ENCODE measurements at regions not wholly inside any gene's neighbourhood (a gene's known extent, or its start where the extent isn't known, plus 50 kb on each side); places are given as distances from the start of the nearest gene placed in this dataset.
A peak's percentile ranks its signal among the peaks of the same experiment; 100 is the strongest.

GRCh38 chr4:57640391-57641100, 530.4 kb upstream of the IGFBP7 start:
- no peak for DNase-seq (ENCODE audit: low read depth)
- no peak overlapping the region for H3K4me3 ChIP-seq (ENCODE audit: low read depth, low read length)
- no peak for TF ChIP-seq CTCF (conservative IDR thresholded peaks at IDR 0.05; ENCODE audit: low read depth, low read length)

- no peak overlapping the region for H3K4me3 ChIP-seq (ENCODE audit: low read depth, low read length)
- DNase-seq (ENCODE audit: low read depth), result peak; percentile 12
- no peak for TF ChIP-seq CTCF (conservative IDR thresholded peaks at IDR 0.05; ENCODE audit: low read depth, low read length)
Measured at GRCh38 chr4:57639561-57640382, 529.6 kb upstream of the IGFBP7 start.

GRCh38 chr4:57635910-57636309, 525.7 kb upstream of the IGFBP7 start:
- TF ChIP-seq CTCF (conservative IDR thresholded peaks at IDR 0.05; ENCODE audit: low read depth, low read length), result no peak
- H3K4me3 ChIP-seq (ENCODE audit: low read depth, low read length), result no peak overlapping the region
- DNase-seq (ENCODE audit: low read depth), result no peak

- no peak overlapping the region for H3K4me3 ChIP-seq (ENCODE audit: low read depth, low read length)
- no peak for DNase-seq (ENCODE audit: low read depth)
- TF ChIP-seq CTCF (conservative IDR thresholded peaks at IDR 0.05; ENCODE audit: low read depth, low read length), result no peak
Measured at GRCh38 chr4:57633212-57633859, 523.2 kb upstream of the IGFBP7 start.

- DNase-seq (ENCODE audit: low read depth), result no peak
- no peak overlapping the region for H3K4me3 ChIP-seq (ENCODE audit: low read depth, low read length)
- no peak for TF ChIP-seq CTCF (conservative IDR thresholded peaks at IDR 0.05; ENCODE audit: low read depth, low read length)
Measured at GRCh38 chr4:57632564-57632963, 522.4 kb upstream of the IGFBP7 start.

- no peak for TF ChIP-seq CTCF (conservative IDR thresholded peaks at IDR 0.05; ENCODE audit: low read depth, low read length)
- no peak overlapping the region for H3K4me3 ChIP-seq (ENCODE audit: low read depth, low read length)
- no peak for DNase-seq (ENCODE audit: low read depth)
Measured at GRCh38 chr4:57631147-57631546, 521.0 kb upstream of the IGFBP7 start.
